Natural killer cell (primary cell): ENCODE measurements at regions not wholly inside any gene's neighbourhood (a gene's known extent, or its start where the extent isn't known, plus 50 kb on each side); places are given as distances from the start of the nearest gene placed in this dataset.
A peak's percentile ranks its signal among the peaks of the same experiment; 100 is the strongest.

Source experiments
- ATAC-seq, 3 donors: fragments of 150-1000 bp in 2 of 3; fragments of 200-7000 bp in 1 of 3; cut with Tn5 transposase; 1 replicate in 1 of 3; 2 replicates in 2 of 3; pipeline ENCODE4 v1.10.0; 2021; ENCODE audit warnings: mild to moderate bottlenecking in 2 of 3, moderate library complexity in 2 of 3
- DNase-seq, 2 donors: peaks; one replicate each; pipeline versions ENCODE4 v3.0.0 to v3.0.0-alpha.2; 2013 to 2021; ENCODE audit warnings: mixed read lengths in 1 of 2
- H3K27ac ChIP-seq: one replicate; pipeline ENCODE4 v1.5.1; 2013; ENCODE audit warnings: mild to moderate bottlenecking, low read length
- H3K27me3 ChIP-seq: one replicate; pipeline ENCODE4 v1.6.1; 2013; ENCODE audit warnings: low read length; ENCODE audit not compliant: control insufficient read depth, insufficient read depth
- H3K36me3 ChIP-seq: one replicate; pipeline ENCODE4 v1.6.1; 2013; ENCODE audit warnings: low read length; ENCODE audit not compliant: control insufficient read depth, insufficient read depth
- H3K4me1 ChIP-seq: one replicate; pipeline ENCODE4 v1.6.1; 2013; ENCODE audit warnings: low read length; ENCODE audit not compliant: control insufficient read depth, insufficient read depth
- H3K4me3 ChIP-seq: one replicate; pipeline ENCODE4 v1.5.1; 2013; ENCODE audit warnings: low read length
- H3K9me3 ChIP-seq: one replicate; pipeline ENCODE4 v1.6.1; 2013; ENCODE audit warnings: low read length; ENCODE audit not compliant: control insufficient read depth, insufficient read depth
- H3K27ac Mint-ChIP-seq, 2 donors: one replicate each; pipeline ENCODE4 v1.8.0; 2022; ENCODE audit warnings: mild to moderate bottlenecking in 2 of 2, mixed read lengths in 2 of 2, moderate library complexity in 1 of 2
- H3K27me3 Mint-ChIP-seq, 2 donors: one replicate each; pipeline ENCODE4 v1.8.0; 2022; ENCODE audit warnings: low read depth in 2 of 2, mixed read lengths in 2 of 2
- H3K36me3 Mint-ChIP-seq: one replicate; pipeline ENCODE4 v1.8.0; 2022; ENCODE audit warnings: mixed read lengths
- H3K4me1 Mint-ChIP-seq, 2 donors: one replicate each; pipeline ENCODE4 v1.8.0; 2022; ENCODE audit warnings: mixed read lengths in 2 of 2
- H3K4me3 Mint-ChIP-seq: one replicate; pipeline ENCODE4 v1.8.0; 2022; ENCODE audit warnings: mild to moderate bottlenecking, moderate library complexity, mixed read lengths
- H3K9me3 Mint-ChIP-seq, 2 donors: one replicate each; pipeline ENCODE4 v1.8.0; 2022; ENCODE audit warnings: mixed read lengths in 2 of 2
- WGBS: methylation state at CpG from one replicate; pipeline ENCODE4 v1.1.7; 2013; ENCODE audit warnings: missing lambda C conversion rate; ENCODE audit not compliant: insufficient coverage; 5-methylcytosine and 5-hydroxymethylcytosine counted together
- intact Hi-C: fragments of 100-400 bp; cut with micrococcal nuclease; formaldehyde crosslinking; loops from one replicate; pipeline ENCODE4 v1.14.2; 2022
- TF ChIP-seq, protein P1 (sequence below): fragments of 200-600 bp; IDR thresholded peaks from one replicate; pipeline ENCODE4 v1.8.0; 2022; ENCODE audit warnings: antibody characterized with exemption

- H3K36me3 Mint-ChIP-seq = no peaks in the 10 kb centered on the region
- 93% methylated on average over 12 of the region's 12 CpGs for WGBS
- DNase-seq = no peak
- Histone ChIP-seq H3K36me3 (no peaks in the 10 kb centered on the region), H3K9me3 (no peaks in the 10 kb centered on the region), H3K4me3 (no peak overlapping the region), H3K4me1 (no peaks in the 10 kb centered on the region), H3K27ac (no peak overlapping the region), H3K27me3 (no peaks in the 10 kb centered on the region)
- H3K27ac Mint-ChIP-seq = no peak overlapping the region
- no peak for ATAC-seq
- no peaks in the 10 kb centered on the region for H3K9me3 Mint-ChIP-seq
- intact Hi-C loops = no loop called here
- peaks cover 9% of the 10 kb centered on the region in 2 donors for H3K4me1 Mint-ChIP-seq
- peaks cover 20 to 32% of the 10 kb centered on the region in 2 donors for H3K27me3 Mint-ChIP-seq
- TF ChIP-seq, protein P1, sequence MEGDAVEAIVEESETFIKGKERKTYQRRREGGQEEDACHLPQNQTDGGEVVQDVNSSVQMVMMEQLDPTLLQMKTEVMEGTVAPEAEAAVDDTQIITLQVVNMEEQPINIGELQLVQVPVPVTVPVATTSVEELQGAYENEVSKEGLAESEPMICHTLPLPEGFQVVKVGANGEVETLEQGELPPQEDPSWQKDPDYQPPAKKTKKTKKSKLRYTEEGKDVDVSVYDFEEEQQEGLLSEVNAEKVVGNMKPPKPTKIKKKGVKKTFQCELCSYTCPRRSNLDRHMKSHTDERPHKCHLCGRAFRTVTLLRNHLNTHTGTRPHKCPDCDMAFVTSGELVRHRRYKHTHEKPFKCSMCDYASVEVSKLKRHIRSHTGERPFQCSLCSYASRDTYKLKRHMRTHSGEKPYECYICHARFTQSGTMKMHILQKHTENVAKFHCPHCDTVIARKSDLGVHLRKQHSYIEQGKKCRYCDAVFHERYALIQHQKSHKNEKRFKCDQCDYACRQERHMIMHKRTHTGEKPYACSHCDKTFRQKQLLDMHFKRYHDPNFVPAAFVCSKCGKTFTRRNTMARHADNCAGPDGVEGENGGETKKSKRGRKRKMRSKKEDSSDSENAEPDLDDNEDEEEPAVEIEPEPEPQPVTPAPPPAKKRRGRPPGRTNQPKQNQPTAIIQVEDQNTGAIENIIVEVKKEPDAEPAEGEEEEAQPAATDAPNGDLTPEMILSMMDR = no peak
- H3K4me3 Mint-ChIP-seq = no peak overlapping the region
Observed at GRCh38 chr11:64485074-64485473, 70.7 kb upstream of the SLC22A11 start.

GRCh38 chr11:64489831-64490441, 65.8 kb upstream of the SLC22A11 start:
- no peak overlapping the region for H3K27ac ChIP-seq
- no peaks in the 10 kb centered on the region for H3K27me3 ChIP-seq
- H3K4me1 ChIP-seq = peaks cover 4% of the 10 kb centered on the region
- no peaks in the 10 kb centered on the region for H3K9me3 Mint-ChIP-seq
- no peaks in the 10 kb centered on the region for H3K9me3 ChIP-seq
- TF ChIP-seq, protein P1 = peak; percentile 50
- no peaks in the 10 kb centered on the region for H3K36me3 Mint-ChIP-seq
- peak; percentile 37 to 59 for DNase-seq
- intact Hi-C loops = loop anchor here (1.0 to 5.0 kb wide), 2 partner anchors 163 to 232 kb away; partner anchors contain the start of gene NRXN2
- peaks cover 9 to 18% of the 10 kb centered on the region in 2 donors for H3K4me1 Mint-ChIP-seq
- no peak overlapping the region for H3K4me3 Mint-ChIP-seq
- H3K36me3 ChIP-seq = no peaks in the 10 kb centered on the region
- H3K27me3 Mint-ChIP-seq = peaks cover 21 to 49% of the 10 kb centered on the region in 2 donors
- WGBS = 26% methylated on average over 26 of the region's 26 CpGs
- no peak overlapping the region for H3K4me3 ChIP-seq
- H3K27ac Mint-ChIP-seq = peak overlapping the region in 1 of 2 donors; percentile 54
- peak; percentile 49 to 74 (median 68) for ATAC-seq

DNA sequence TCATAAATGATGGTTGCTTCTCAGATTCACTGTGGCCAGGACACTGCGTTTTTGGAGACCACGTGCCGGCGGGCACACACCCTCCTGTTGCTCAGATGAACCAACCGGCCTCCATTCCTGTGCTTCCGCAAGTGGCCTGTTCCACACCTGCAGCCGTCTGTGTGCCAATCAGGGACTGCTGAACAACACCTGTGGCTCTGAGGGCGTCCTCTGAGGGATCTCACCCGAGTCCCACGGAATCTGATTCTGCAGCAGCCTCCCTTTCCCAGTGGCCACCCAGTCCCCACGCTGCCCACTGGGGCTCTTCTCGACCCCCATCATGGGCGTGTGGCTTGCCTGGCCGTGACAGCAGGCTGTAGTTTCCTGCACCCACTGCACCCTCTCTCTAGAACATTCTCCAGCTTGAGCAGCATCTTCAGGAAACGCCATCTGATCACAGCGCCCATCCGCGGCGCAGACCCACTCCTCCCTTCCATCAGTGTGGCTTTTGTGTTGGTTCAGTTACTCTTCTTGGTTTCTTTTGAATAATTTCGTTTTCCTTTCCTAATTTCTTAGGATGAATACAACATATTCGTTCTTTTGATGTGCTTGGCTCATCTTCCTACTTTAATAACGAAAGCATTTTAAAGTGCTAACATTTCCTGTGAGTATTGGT, 65.1 kb upstream of the SLC22A11 start:
- H3K27ac ChIP-seq = no peak overlapping the region
- H3K36me3 Mint-ChIP-seq = no peaks in the 10 kb centered on the region
- intact Hi-C loops = loop anchor here (1.0 to 5.0 kb wide), 2 partner anchors 163 to 232 kb away; partner anchors contain the start of gene NRXN2
- no peaks in the 10 kb centered on the region for H3K27me3 ChIP-seq
- ATAC-seq (no peak), DNase-seq (peak in 1 of 2 donors; percentile 23)
- no peak overlapping the region for H3K4me3 Mint-ChIP-seq
- H3K4me1 ChIP-seq = peaks cover 4% of the 10 kb centered on the region
- TF ChIP-seq, protein P1 = no peak
- H3K9me3 ChIP-seq = no peaks in the 10 kb centered on the region
- H3K4me1 Mint-ChIP-seq = peaks cover 9 to 18% of the 10 kb centered on the region in 2 donors
- no peak overlapping the region for H3K4me3 ChIP-seq
- H3K27me3 Mint-ChIP-seq = peaks cover 19 to 44% of the 10 kb centered on the region in 2 donors
- H3K36me3 ChIP-seq = no peaks in the 10 kb centered on the region
- no peaks in the 10 kb centered on the region for H3K9me3 Mint-ChIP-seq
- WGBS = 54% methylated on average over 20 of the region's 22 CpGs
- no peak overlapping the region for H3K27ac Mint-ChIP-seq
